NCI-H187 treated with DMSO at 0.1 percent for 48 hours (cell line): ENCODE measurements at regions not wholly inside any gene's neighbourhood (a gene's known extent, or its start where the extent isn't known, plus 50 kb on each side); places are given as distances from the start of the nearest gene placed in this dataset.

Experiments
- DNase-seq: peaks from one replicate; lab custom pipeline; 2025; lab: John Stamatoyannopoulos, UW

GRCh38 chr2:129709956-129710598, 269.4 kb upstream of the RAB6C start:
- DNase-seq, result peak; percentile 34

- no peak for DNase-seq
These were observed 268.6 kb upstream of the RAB6C start for GRCh38 chr2:129710670-129711495.

DNA sequence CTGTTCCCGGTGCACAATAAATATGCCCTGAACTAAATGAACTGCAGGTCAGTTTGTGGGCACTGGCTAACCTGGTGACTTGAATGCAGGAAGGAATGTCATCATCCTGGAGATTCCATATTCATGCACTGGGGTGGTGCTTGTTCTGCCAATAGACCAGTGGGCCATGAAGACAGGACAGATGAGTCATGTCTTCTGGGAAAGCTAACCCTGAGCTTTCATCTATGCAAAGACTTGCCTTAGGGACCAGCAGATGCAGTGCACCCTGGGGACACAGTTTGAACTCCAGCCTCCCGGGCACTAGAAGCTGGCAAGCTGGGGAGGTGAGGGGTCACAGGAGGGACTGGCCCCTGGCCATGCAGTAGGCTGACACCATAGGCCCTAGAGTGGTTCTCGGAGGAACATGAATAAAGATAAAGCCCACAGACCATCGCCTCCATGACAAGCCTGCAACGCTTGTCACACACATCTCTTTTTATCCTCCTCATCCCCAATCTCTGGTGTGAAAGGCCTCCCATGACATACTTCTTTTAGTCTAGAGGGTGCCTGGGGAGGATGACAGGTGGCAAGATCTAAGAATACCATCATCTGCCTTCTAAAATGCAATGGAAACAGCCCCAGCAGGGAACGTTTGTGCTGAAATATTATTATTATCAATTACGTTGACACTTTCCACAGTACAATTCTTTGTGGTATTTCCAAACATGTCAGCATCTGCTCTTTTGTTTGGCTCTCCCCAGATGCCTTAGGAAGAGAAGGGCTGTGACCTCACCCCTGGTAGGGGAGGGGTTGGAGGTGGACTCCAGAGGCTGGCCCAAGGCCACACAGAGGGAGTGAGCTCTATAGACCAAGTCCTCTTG, 267.4 kb upstream of the RAB6C start:
- no peak for DNase-seq

- no peak for DNase-seq
These were observed 266.8 kb upstream of the RAB6C start for GRCh38 chr2:129712676-129712985.

GRCh38 chr2:129713337-129713736, 266.1 kb upstream of the RAB6C start:
- no peak for DNase-seq

GRCh38 chr2:129716781-129717559, 262.5 kb upstream of the RAB6C start:
- DNase-seq, result no peak

GRCh38 chr2:129717560-129718130, 261.8 kb upstream of the RAB6C start:
- peak; percentile 53 for DNase-seq

GRCh38 chr2:129719335-129719734, 260.1 kb upstream of the RAB6C start:
- no peak for DNase-seq

DNA sequence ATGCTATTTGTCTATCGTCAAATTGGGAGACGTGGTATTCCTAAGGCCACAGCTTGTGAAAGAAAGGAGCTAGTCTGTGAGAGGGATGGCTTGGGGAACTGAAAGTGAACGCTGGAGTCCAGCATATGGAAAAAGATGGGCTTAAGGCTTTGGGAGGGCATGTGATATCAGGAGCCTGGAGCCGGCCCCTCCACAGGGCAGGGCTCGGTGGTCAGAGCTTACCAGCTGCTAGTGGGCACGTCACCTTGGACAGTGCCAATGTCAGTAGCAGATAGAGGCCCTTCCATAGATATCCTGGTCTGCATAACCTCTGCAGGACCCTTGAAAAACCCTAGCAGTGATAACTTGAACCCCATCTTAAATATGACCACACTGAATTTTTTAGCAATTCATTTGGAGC, 259.1 kb upstream of the RAB6C start:
- DNase-seq, result no peak

DNA sequence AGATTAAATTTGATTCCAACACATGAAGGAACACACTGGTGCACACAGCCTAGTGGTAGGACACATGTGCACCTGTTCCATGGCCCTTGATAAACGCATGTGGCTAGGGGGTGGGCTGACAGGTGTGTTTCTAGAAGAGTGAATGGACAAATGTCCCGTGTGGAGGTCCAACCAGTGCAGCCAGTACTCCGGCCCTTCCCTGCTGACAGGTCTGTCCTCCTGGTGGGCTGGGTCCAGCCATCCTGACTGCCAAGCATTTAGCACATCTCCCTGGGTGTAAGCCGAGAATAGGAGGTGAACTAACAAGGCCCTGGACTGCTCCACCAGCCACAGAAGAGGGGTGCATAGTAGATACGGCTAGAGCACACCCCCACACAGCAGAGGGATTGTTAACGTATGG, 258.7 kb upstream of the RAB6C start:
- no peak for DNase-seq

- no peak for DNase-seq
These were observed 258.2 kb upstream of the RAB6C start for GRCh38 chr2:129721236-129721635.

GRCh38 chr2:129721846-129722245, 257.6 kb upstream of the RAB6C start:
- no peak for DNase-seq

- DNase-seq, result no peak
These were observed 257.0 kb upstream of the RAB6C start for GRCh38 chr2:129722306-129723019.

DNA sequence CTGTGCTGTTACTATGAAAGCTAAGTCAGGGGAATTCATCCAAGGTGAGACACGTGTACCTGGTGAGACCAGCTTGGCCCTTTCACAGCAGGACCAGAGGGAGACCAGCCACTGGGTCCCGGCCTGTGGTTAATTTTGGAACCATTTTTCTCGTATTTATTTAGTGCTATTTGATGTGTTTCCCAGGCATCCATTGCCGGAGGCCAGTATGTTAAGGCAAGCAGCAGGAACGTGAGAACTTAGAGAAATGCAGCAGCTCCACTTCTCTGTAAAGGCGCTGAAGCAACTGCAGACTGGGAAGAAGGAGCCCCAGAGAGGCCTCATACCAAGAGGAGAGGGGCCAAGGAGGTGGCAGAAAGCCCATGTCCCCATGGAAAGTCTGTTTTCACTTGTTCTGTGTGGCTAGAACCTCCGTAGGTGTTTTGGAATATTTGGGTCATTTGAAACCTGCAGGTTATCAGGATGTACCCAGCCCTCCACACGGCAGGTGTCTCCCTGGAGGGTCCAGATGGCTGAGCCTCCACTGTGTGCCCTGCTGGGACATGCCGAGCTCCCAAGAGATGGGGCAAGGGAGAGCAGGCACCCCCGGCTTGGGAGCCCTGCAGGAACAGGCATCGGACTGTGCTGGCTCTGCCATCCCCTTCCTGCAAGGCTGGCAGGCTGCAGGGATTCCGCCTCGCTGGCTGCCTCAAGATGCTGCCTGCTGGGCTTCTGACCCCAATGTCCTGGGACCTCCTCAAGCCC, 256.0 kb upstream of the RAB6C start:
- DNase-seq, result no peak

DNA sequence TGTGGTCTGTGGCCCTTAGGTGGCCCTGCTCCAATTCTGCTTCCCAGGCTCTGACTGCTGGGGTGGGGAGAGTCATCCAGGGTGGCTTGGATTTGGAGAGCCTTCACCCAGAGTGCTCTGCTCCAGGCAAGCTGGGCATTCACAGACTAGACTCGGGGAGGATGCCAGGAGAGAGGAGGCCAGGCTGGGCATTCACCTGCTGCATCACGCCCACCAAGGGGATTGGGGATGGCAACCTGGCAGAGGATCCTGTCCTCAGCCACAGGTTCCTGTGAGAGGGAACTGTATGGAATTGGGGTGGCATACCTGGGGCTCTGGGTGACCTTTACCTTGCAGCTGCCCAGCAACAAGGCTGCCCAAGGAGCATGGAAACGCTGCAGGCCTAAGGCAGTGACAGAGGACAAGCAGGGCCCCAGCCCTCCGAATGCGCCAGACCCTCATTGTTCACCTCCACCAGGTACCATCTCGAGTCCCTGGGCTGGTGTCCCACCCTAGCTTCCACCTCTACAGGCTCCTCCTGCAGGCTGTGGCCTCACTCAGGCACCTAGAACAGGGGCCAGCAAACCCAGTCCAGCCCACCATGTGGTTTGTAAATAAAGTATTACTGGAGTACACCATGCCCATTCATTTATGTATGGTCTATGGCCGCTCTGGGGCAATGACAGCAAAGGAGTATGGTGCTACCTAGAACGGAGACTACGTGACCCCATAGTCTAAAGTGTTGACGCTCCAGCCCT, 255.3 kb upstream of the RAB6C start:
- DNase-seq, result no peak

DNA sequence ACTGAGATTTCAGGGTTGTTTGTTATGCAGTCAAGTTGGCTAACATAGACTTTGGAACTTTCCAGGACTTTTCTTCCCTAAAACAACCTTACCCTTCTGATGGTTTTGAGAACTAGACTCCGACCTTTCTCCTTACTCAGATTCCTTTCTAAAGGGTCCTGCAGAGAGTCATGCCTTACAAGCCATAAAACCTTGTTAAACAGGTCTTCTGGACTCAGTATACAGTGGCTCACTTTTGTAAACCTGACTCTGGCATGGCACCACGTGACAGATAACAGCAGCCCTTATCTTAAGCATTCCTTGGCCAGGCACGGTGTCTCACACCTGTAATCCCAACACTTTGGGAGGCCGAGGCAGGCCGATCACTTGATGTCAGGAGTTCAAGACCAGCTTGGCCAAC, 253.2 kb upstream of the RAB6C start:
- DNase-seq, result no peak

GRCh38 chr2:129727286-129727685, 252.2 kb upstream of the RAB6C start:
- DNase-seq, result no peak

- DNase-seq, result no peak
These were observed 251.2 kb upstream of the RAB6C start for GRCh38 chr2:129728035-129728972.

GRCh38 chr2:129729011-129729410, 250.5 kb upstream of the RAB6C start:
- DNase-seq, result no peak
